Osteocyte (in vitro differentiated cells): ENCODE measurements at regions not wholly inside any gene's neighbourhood (a gene's known extent, or its start where the extent isn't known, plus 50 kb on each side); places are given as distances from the start of the nearest gene placed in this dataset.

Experiments used
- DNase-seq: peaks from one replicate; pipeline ENCODE4 v3.0.0; 2021; ENCODE audit warnings: mixed read lengths; ENCODE audit not compliant: unreplicated experiment; ENCODE audit errors: extremely low spot score
- H3K27ac Mint-ChIP-seq: one replicate; pipeline ENCODE4 v1.8.0; 2021; ENCODE audit warnings: mild to moderate bottlenecking, mixed read lengths; ENCODE audit not compliant: unreplicated experiment
- H3K27me3 Mint-ChIP-seq: one replicate; pipeline ENCODE4 v1.8.0; 2021; ENCODE audit warnings: mixed read lengths; ENCODE audit not compliant: unreplicated experiment
- H3K36me3 Mint-ChIP-seq: one replicate; pipeline ENCODE4 v1.8.0; 2021; ENCODE audit warnings: mixed read lengths; ENCODE audit not compliant: unreplicated experiment
- H3K4me1 Mint-ChIP-seq: one replicate; pipeline ENCODE4 v1.8.0; 2021; ENCODE audit warnings: mixed read lengths; ENCODE audit not compliant: unreplicated experiment
- H3K4me3 Mint-ChIP-seq: one replicate; pipeline ENCODE4 v1.8.0; 2021; ENCODE audit warnings: mild to moderate bottlenecking, moderate library complexity, mixed read lengths; ENCODE audit not compliant: unreplicated experiment
- H3K9me3 Mint-ChIP-seq: one replicate; pipeline ENCODE4 v1.8.0; 2021; ENCODE audit warnings: mixed read lengths; ENCODE audit not compliant: unreplicated experiment
- CTCF ChIP-seq: fragments of 200-600 bp; sonication (generic); IDR thresholded peaks from 2 replicates; pipeline ENCODE4 v1.5.0; 2021; ENCODE audit warnings: antibody characterized with exemption, mild to moderate bottlenecking, moderate library complexity

- Mint-ChIP-seq H3K9me3 (peaks cover 52% of the 10 kb centered on the region), H3K36me3 (no peaks in the 10 kb centered on the region), H3K4me1 (no peaks in the 10 kb centered on the region), H3K27me3 (no peaks in the 10 kb centered on the region), H3K4me3 (no peak overlapping the region), H3K27ac (no peak overlapping the region)
- TF ChIP-seq CTCF, result no peak
- DNase-seq, result no peak
Measured at GRCh38 chr14:25615174-25615573, 565.2 kb upstream of the STXBP6 start.

GRCh38 chr14:25607192-25607591, 557.2 kb upstream of the STXBP6 start:
- H3K27ac Mint-ChIP-seq, result no peak overlapping the region
- H3K9me3 Mint-ChIP-seq, result peaks cover 42% of the 10 kb centered on the region
- no peaks in the 10 kb centered on the region for H3K36me3 Mint-ChIP-seq
- no peak overlapping the region for H3K4me3 Mint-ChIP-seq
- no peaks in the 10 kb centered on the region for H3K27me3 Mint-ChIP-seq
- DNase-seq, result no peak
- no peak for TF ChIP-seq CTCF
- H3K4me1 Mint-ChIP-seq, result no peaks in the 10 kb centered on the region

- no peak overlapping the region for H3K27ac Mint-ChIP-seq
- no peak for DNase-seq
- no peaks in the 10 kb centered on the region for H3K27me3 Mint-ChIP-seq
- no peak overlapping the region for H3K4me3 Mint-ChIP-seq
- H3K36me3 Mint-ChIP-seq, result no peaks in the 10 kb centered on the region
- H3K4me1 Mint-ChIP-seq, result no peaks in the 10 kb centered on the region
- H3K9me3 Mint-ChIP-seq, result peaks cover 61% of the 10 kb centered on the region
- no peak for TF ChIP-seq CTCF
Measured at GRCh38 chr14:25602106-25602505, 552.2 kb upstream of the STXBP6 start.

GRCh38 chr14:25588751-25589150, 538.8 kb upstream of the STXBP6 start:
- Mint-ChIP-seq H3K4me3 (no peak overlapping the region), H3K4me1 (no peaks in the 10 kb centered on the region), H3K9me3 (peaks cover 37% of the 10 kb centered on the region), H3K27me3 (no peaks in the 10 kb centered on the region), H3K36me3 (peaks cover 1% of the 10 kb centered on the region), H3K27ac (no peak overlapping the region)
- TF ChIP-seq CTCF, result no peak
- DNase-seq, result no peak

GRCh38 chr14:25574628-25575325, 524.8 kb upstream of the STXBP6 start:
- no peak for TF ChIP-seq CTCF
- Mint-ChIP-seq H3K4me3 (no peak overlapping the region), H3K9me3 (peaks cover 31% of the 10 kb centered on the region), H3K27me3 (no peaks in the 10 kb centered on the region), H3K4me1 (no peaks in the 10 kb centered on the region), H3K27ac (no peak overlapping the region), H3K36me3 (no peaks in the 10 kb centered on the region)
- DNase-seq, result no peak
